Common myeloid progenitor, CD34-positive (primary cell): ENCODE measurements at regions not wholly inside any gene's neighbourhood (a gene's known extent, or its start where the extent isn't known, plus 50 kb on each side); places are given as distances from the start of the nearest gene placed in this dataset.

Experiments used
- CTCF ChIA-PET: fragments of 350-600 bp; sonication (Branson Sonifier 250); formaldehyde crosslinking; loops from one replicate; lab custom pipeline; 2021; ENCODE audit warnings: antibody characterized with exemption; lab: Charles Lee
- POLR2A ChIA-PET: fragments of 350-600 bp; sonication (Branson Sonifier 250); formaldehyde crosslinking; loops from one replicate; lab custom pipeline; 2021; ENCODE audit warnings: antibody characterized with exemption; lab: Charles Lee
- DNase-seq, 3 donors: peaks; one replicate each; pipeline versions ENCODE4 v3.0.0 to v3.0.0-alpha.2; 2013
- H3K27ac ChIP-seq, 2 experiments: 1 replicate in 1 of 2; 2 replicates in 1 of 2; pipeline ENCODE4 v1.7.0; 2013; ENCODE audit warnings: inconsistent platforms in 2 of 2, low read length in 2 of 2, mild to moderate bottlenecking in 2 of 2, low read depth in 1 of 2, moderate library complexity in 1 of 2; ENCODE audit not compliant: severe bottlenecking in 2 of 2, insufficient read depth in 1 of 2, poor library complexity in 1 of 2
- H3K27me3 ChIP-seq, 5 experiments: replicated peaks in 2 of 5; 1 replicate in 3 of 5; 2 replicates in 2 of 5; pipeline versions ENCODE4 v1.6.1 to v1.7.0; 2013; ENCODE audit warnings: low read length in 4 of 5, mild to moderate bottlenecking in 2 of 5, moderate library complexity in 2 of 5, inconsistent platforms in 1 of 5; ENCODE audit not compliant: insufficient read depth in 5 of 5, control insufficient read depth in 4 of 5
- H3K36me3 ChIP-seq, 4 experiments: 1 replicate in 2 of 4; 2 replicates in 2 of 4; pipeline versions ENCODE4 v1.6.1 to v1.7.0; 2013; ENCODE audit warnings: low read length in 3 of 4, control low read depth in 1 of 4, mild to moderate bottlenecking in 1 of 4; ENCODE audit not compliant: control insufficient read depth in 4 of 4, insufficient read depth in 4 of 4
- H3K4me1 ChIP-seq, 4 experiments: 1 replicate in 3 of 4; 2 replicates in 1 of 4; pipeline versions ENCODE4 v1.6.1 to v1.7.1; 2013; ENCODE audit warnings: low read length in 3 of 4, mild to moderate bottlenecking in 3 of 4, control low read depth in 1 of 4, inconsistent platforms in 1 of 4, moderate library complexity in 1 of 4; ENCODE audit not compliant: control insufficient read depth in 4 of 4, insufficient read depth in 4 of 4; ENCODE audit errors: control extremely low read depth in 1 of 4
- H3K4me3 ChIP-seq, 7 experiments: 1 replicate in 4 of 7; 2 replicates in 3 of 7; pipeline versions ENCODE4 v1.5.1 to v1.7.0; 2013; ENCODE audit warnings: mild to moderate bottlenecking in 7 of 7, low read length in 6 of 7, moderate library complexity in 6 of 7, inconsistent platforms in 2 of 7, low read depth in 2 of 7, control low read depth in 1 of 7; ENCODE audit not compliant: insufficient read depth in 4 of 7, control insufficient read depth in 1 of 7; ENCODE audit errors: extremely low read depth in 1 of 7
- H3K9me3 ChIP-seq, 5 experiments: 1 replicate in 4 of 5; 2 replicates in 1 of 5; pipeline versions ENCODE4 v1.6.1 to v1.7.1; 2013; ENCODE audit warnings: low read length in 4 of 5, mild to moderate bottlenecking in 2 of 5, inconsistent platforms in 1 of 5, low read depth in 1 of 5, moderate library complexity in 1 of 5; ENCODE audit not compliant: control insufficient read depth in 4 of 5, insufficient read depth in 2 of 5; ENCODE audit errors: control extremely low read depth in 1 of 5
- WGBS: methylation state at CpG from one replicate; pipeline ENCODE4 v1.1.5; 2013; ENCODE audit not compliant: insufficient coverage; 5-methylcytosine and 5-hydroxymethylcytosine counted together

GRCh38 chr17:70533427-70533826 lies 364.1 kb downstream of the KCNJ2 start:
- Histone ChIP-seq H3K36me3 (no peaks in the 10 kb centered on the region), H3K9me3 (no peaks in the 10 kb centered on the region), H3K4me1 (no peaks in the 10 kb centered on the region), H3K27ac (no peak overlapping the region), H3K4me3 (no peak overlapping the region), H3K27me3 (no peaks in the 10 kb centered on the region)
- no peak for DNase-seq
- POLR2A ChIA-PET, result no interaction called here
- WGBS, result no CpG with 5 or more reads among the region's 2 CpGs
- CTCF ChIA-PET, result no interaction called here

GRCh38 chr17:70535986-70536385 lies 366.7 kb downstream of the KCNJ2 start:
- ChIA-PET POLR2A (no interaction called here), CTCF (no interaction called here)
- Histone ChIP-seq H3K4me3 (no peak overlapping the region), H3K36me3 (no peaks in the 10 kb centered on the region), H3K27ac (no peak overlapping the region), H3K27me3 (no peaks in the 10 kb centered on the region), H3K4me1 (peaks cover 0 to 4% (median 1%) of the 10 kb centered on the region in 4 experiments), H3K9me3 (no peaks in the 10 kb centered on the region)
- DNase-seq, result no peak
- WGBS, result no CpG with 5 or more reads among the region's 1 CpG

- no peaks in the 10 kb centered on the region for H3K27me3 ChIP-seq
- no peak for DNase-seq
- no peaks in the 10 kb centered on the region for H3K9me3 ChIP-seq
- CTCF ChIA-PET, result no interaction called here
- POLR2A ChIA-PET, result no interaction called here
- no peak overlapping the region for H3K4me3 ChIP-seq
- WGBS, result no CpG with 5 or more reads among the region's 7 CpGs
- no peaks in the 10 kb centered on the region for H3K36me3 ChIP-seq
- H3K27ac ChIP-seq, result no peak overlapping the region
- peaks cover 0 to 4% (median 1%) of the 10 kb centered on the region in 4 experiments for H3K4me1 ChIP-seq
Observed at GRCh38 chr17:70539132-70539924, 370.0 kb downstream of the KCNJ2 start.

GRCh38 chr17:70542876-70543275 lies 373.5 kb downstream of the KCNJ2 start:
- ChIA-PET POLR2A (no interaction called here), CTCF (no interaction called here)
- WGBS, result 100% methylated on average over 2 of the region's 4 CpGs
- Histone ChIP-seq H3K27me3 (no peaks in the 10 kb centered on the region), H3K36me3 (no peaks in the 10 kb centered on the region), H3K27ac (no peak overlapping the region), H3K9me3 (no peaks in the 10 kb centered on the region), H3K4me3 (no peak overlapping the region), H3K4me1 (peaks cover 0 to 4% (median 1%) of the 10 kb centered on the region in 4 experiments)
- no peak for DNase-seq

- Histone ChIP-seq H3K4me1 (peaks cover 0 to 1% (median 0%) of the 10 kb centered on the region in 4 experiments), H3K27ac (no peak overlapping the region), H3K27me3 (no peaks in the 10 kb centered on the region), H3K4me3 (no peak overlapping the region), H3K9me3 (no peaks in the 10 kb centered on the region), H3K36me3 (no peaks in the 10 kb centered on the region)
- CTCF ChIA-PET, result no interaction called here
- DNase-seq, result peak in 2 of 3 donors; percentile 60 to 83
- whole genome bisulfite sequencing, result no CpG with 5 or more reads among the region's 1 CpG
- POLR2A ChIA-PET, result no interaction called here
Observed at GRCh38 chr17:70544317-70544716, 375.0 kb downstream of the KCNJ2 start.

- POLR2A ChIA-PET, result no interaction called here
- WGBS, result 50% methylated on average over 7 of the region's 8 CpGs
- Histone ChIP-seq H3K27me3 (no peaks in the 10 kb centered on the region), H3K27ac (no peak overlapping the region), H3K4me1 (no peaks in the 10 kb centered on the region), H3K4me3 (no peak overlapping the region), H3K9me3 (no peaks in the 10 kb centered on the region), H3K36me3 (no peaks in the 10 kb centered on the region)
- CTCF ChIA-PET, result interaction anchor here (0.7 to 2.8 kb wide), 11 partner anchors 67 to 1027 kb away, joined by 3 to 12 read pairs (median 3); no protein-coding TSS in a partner anchor
- DNase-seq, result peak; percentile 64 to 79 (median 77)
Observed at GRCh38 chr17:70552230-70552981, 383.1 kb downstream of the KCNJ2 start.

- Histone ChIP-seq H3K9me3 (no peaks in the 10 kb centered on the region), H3K4me3 (no peak overlapping the region), H3K4me1 (peaks cover 0 to under 1% (median 0%) of the 10 kb centered on the region in 4 experiments), H3K27ac (no peak overlapping the region), H3K27me3 (no peaks in the 10 kb centered on the region), H3K36me3 (no peaks in the 10 kb centered on the region)
- no peak for DNase-seq
- POLR2A ChIA-PET, result no interaction called here
- CTCF ChIA-PET, result interaction anchor here (0.9 to 2.8 kb wide), 9 partner anchors 67 to 1028 kb away, joined by 3 to 12 read pairs (median 3); no protein-coding TSS in a partner anchor
Observed at GRCh38 chr17:70552982-70553334, 383.6 kb downstream of the KCNJ2 start.
